Right kidney (tissue), 1 donor: ENCODE measurements at regions not wholly inside any gene's neighbourhood (a gene's known extent, or its start where the extent isn't known, plus 50 kb on each side); places are given as distances from the start of the nearest gene placed in this dataset.
A peak's percentile ranks its signal among the peaks of the same experiment; 100 is the strongest.

Experiments
- DNase-seq: peaks from one replicate; pipeline ENCODE4 v3.0.0-alpha.2; 2016

DNA sequence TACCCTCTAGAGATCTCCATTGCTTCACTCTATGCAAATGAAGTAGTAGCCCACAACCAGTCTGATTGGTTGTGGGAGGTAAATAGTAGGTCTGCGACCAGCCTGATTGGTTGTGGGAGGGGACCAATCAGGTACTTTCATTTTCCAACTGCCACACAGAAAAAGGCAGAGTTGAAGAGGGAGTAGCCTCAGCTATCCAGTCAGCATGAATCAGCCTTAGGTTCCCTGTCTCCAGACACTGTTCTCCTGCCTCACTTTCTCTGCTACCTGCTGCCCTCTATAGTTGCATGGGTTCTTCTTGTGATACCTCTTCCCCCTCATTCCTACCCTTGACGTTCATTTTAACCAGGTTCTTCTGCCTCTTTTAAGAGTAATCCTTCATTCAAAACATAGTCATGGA is 114.5 kb upstream of the LYZL1 start:
- DNase-seq: no peak

DNA sequence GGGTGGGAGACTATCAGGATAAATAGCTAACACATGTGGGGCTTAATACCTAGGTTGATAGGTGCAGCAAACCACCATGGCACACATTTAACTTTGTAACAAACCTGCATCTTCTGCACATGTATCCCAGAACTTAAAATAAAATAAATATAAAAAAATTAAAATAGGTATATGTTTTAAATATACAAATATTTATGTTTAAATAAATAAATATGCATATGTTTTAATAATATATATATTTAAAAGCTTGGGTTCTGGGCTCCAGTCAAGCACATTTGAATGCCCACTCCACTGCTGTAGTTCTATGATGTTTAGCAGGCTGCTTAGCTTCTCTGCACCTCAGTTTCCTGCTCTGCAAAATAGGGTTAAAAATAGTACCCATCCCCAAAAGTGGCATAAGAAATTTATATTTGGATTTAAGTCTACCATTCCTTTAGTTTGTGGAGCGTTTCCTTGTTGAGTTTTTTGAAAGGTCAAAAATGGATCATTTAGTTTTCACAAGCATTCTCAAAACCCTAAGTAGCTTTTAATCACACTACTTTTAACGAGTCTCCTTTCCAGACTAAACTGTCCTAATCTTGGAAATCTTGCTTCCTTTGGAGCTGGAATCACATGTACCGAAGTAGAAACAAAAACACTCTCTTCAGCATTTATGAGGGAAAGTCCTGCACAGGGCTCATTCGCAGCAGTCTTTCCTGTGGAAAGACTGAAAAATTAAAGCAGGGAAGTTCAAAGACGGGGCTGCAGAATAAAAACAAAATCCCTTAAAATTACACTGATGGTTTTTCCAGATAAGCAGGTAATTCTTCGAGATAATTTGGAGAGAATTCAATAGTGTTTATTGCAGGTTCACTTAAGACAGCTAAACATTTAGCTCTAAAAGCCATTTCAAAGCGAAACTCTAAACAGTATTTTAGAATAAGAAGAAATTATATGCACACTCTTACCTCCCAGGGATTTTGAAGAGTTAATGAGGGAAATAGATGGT is 111.7 kb upstream of the LYZL1 start:
- DNase-seq: no peak

DNA sequence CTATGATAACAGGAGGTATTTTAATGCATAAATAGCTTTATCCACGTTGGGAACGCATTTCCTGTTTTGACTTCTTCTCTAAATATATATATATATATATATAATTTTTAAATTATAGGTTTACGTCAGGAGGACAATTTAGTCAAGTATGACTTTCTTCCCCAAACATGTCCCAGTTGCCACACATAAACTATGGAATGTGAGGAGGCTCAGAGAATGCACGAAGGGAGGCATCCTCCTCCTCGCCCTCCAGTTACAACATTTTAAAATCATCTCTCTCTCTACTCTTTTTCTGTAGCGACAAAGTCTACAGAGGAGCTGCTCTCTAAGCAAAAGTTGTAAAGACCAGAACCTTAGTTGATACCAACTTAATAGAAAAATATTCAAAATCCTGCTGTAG is 106.9 kb upstream of the LYZL1 start:
- no peak for DNase-seq

DNA sequence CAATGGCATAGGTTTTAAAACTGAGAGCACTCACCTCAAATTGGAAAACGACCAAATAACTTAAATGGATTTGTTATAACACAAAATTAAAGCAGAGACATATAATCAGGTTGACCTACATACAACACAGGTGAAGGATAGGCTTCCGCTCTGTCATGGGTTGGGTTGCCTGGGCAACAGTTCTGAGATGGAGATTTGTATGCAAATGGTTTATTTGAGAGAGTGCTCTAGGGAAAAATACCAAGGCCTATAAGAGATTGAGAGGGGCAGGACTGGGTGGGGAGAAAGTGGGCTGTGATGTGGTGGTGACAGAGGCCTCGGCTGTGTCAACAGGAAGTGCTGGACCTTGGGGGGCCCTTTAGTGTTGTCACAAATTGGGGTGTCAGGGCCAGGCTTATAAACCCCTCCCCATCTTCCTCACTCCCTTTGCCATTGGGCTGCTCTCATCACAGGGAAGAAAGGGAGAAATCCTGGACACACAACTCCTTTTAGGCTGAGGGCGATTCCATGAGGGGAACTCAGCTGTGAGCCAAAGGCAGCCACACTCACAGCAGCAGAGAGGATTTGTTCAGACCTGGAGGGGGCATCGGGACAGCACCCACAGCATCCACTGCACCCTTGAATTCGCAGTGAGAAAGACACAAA is 105.4 kb upstream of the LYZL1 start:
- no peak for DNase-seq

DNA sequence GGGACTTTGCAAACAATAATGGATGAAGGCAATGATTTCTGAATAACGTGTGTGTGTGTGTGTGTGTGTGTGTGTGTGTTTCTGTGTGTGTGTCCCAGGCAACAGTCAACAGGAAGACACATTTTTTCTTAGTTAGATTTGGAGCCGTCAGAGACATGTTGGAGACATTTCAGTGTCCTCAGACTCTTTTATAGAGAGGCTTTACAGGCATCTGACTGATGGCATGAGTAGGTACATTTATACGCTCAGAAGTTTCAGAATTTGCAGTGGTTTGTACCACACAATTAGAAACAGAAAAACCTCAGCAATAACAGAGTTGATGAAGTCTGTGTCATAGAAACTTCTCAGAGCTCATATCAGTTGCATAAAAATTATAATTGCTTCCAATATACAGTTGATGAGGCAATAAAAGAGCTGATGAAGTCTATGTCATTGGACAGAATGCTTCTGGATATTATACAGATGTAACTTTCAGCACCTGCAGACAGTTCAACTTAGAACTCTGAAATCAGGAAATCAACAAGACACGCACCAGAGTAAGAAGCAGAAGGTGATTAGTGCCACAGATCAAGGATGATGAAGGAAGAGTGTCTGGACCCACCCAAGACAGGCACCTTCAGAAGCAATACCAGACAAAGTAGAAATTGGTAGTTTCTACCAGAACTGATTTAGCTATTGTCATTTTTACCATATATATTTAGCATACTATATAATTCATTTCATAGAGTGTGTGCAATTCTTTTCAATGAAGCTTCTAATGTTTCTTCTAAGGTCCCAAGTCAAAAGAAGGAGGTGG is 104.5 kb upstream of the LYZL1 start:
- DNase-seq: no peak

DNA sequence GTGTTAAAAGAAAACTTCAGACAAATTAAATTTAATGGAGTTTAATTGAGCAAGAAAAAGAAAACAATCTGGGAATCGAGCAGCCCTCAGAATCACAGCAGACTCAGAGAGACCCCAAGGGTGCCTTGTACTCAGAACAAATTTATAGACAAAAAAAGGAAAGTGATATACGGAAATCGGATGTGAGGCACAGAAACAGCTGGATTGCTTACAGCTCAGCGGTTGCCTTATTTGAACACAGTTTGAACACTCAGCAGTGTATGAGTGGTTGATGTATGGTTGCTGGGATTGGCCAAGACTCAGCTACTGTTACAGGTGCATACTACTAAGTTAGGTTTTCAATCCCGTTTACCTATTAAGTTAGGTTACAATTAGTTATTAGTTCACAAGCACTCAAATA is 103.8 kb upstream of the LYZL1 start:
- no peak for DNase-seq

DNA sequence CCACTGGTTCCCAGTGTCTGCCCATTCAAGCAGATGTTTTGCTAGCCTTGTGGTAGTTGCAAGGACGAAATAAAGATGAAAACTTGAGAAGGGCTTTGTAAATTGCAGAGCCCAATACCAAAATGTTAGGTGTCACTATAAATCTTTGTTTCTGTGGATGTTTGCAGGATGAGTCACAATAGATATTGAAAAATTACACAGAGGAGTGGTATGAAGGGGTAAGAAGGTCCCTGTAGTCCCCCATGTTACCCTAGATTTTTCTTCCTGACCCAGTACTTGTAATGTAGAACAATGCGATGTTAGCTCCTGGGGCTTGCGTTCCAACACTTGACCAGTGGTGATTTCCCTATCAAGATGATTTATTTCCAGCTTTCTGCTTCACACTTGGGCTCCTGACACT is 102.6 kb upstream of the LYZL1 start:
- no peak for DNase-seq

DNA sequence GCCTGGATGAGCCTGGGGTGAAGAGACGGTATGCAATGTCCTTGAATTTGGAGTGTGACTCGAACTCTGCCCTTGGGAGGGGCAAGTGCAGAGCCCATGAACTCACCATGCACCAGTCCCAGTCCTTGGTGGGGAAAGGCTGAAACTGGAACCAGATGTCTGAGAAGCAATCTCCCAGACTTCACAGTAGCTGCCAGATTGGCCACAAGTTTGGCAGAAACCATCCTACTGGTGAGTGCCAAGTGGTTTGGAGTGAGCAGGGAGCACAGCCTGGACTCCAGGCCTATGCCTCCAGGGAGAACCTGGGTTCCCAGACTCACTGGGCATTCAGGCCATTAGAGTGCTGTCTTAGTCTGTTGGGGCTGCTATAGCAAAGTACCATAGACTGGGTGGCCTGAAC is 99.6 kb upstream of the LYZL1 start:
- DNase-seq: no peak

DNA sequence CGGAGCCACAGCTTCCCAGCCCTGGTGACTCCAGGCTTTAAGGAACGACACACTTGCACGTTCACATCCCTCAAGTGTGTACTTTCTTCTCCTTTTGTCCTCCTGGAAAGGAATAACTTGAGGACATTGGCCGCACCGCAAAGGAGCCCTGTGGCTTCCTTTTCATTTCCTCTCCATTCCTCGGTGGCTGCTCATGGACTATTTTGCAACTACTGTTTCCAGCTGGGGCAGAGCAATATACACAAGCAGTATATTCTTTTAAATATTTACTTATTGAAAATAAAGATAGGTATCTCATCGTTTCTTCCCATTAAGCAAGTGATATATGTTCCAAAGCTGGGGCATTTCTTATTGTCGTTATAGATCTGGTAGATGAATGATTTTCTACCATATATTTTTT is 97.2 kb upstream of the LYZL1 start:
- no peak for DNase-seq

DNA sequence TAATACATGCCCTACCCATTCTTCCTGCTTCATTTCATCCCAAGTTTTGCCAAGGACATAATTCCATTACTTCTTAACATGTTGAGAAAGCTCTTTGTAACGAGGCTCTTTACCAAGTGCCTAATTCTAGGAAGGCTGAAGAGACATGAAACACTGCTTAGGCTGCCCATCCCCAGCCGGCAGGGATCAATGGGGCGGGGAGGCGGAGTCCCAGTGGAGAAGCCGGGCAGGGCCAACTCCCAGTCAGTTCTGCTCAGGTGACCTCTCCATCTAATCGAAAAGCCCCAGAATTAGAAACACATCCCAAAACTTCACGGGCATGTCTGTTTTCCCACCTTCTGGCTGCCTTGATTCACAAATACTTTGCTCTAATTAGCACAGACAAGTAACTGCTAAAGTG is 89.5 kb upstream of the LYZL1 start:
- no peak for DNase-seq

DNA sequence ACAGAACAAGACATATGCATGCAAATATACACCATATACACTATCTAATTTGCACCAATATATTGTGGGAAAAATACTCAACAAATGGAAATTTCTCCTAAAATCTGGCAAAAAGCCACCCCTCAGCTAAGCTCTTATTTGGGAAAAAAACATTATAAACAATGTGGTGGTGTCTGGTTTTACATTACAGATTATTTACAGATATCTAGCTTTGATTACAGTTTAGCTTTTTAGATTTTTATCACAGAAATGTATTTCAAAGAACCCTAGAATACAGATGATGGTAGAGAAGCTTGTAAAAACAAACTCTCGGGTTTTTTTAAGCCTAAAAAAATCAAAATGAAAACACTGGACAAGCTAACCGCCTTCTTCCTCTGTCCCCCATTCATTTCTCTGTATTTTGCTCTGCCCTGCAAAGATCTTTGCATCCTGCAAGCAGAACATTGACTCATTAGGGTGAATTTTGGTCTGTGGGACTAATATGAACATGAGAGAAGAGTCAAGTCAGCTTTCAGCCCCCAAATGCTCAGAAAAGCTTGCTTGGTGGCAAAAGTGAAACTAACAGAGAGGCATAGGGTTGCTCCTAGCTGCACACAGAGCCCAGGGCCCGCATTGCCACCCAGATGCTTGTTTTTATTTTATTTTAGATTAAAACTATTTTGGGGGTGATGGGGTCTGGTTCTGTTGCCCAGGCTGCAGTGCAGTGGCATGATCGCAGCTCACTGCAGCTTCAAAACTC is 88.8 kb upstream of the LYZL1 start:
- DNase-seq: no peak

DNA sequence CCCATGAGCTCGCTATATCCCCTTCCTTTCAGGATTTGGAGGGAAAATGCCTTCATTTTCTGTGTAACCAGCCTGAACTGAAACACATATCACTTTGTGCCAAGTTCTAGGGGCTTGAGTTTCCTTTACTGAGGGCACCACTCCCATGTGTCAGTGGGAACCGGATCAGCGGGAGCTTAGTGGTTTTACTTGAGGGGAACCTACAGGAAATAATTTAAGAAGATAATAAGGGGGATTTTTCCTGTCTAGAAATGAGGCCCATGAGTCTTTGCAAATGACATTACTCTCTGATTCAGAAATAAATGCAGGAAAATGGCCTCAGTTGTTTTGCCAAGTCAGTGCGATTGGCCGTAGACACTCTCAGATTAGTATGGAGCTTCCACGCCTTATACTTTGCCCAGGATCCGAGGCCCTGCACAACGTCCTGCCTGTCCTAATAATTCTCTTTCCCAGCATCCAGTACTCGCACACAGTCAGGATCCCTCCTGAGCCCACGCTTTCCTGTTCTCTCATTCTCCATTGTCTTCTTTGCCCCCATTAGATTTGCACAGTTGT is 86.4 kb upstream of the LYZL1 start:
- no peak for DNase-seq

DNA sequence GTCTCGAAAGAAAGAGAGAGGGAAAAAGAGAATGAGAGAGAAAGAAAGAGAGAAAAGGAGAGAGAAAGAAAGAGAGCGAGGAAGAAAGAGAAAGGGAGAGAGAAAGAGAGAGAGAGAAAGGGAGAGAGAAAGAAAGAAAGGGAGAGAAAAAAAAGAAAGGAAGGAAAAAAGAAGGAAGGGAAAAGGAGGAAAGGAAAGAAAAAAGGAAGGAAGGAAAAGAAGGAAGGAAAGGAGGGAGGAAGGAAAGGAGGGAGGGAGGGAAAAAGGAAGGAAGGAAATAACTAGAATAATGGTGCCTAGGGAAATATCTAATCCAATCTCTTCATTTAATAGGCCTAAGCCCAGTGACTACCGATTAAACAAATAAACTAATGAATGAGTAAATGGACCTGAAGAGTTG is 85.4 kb upstream of the LYZL1 start:
- no peak for DNase-seq

DNA sequence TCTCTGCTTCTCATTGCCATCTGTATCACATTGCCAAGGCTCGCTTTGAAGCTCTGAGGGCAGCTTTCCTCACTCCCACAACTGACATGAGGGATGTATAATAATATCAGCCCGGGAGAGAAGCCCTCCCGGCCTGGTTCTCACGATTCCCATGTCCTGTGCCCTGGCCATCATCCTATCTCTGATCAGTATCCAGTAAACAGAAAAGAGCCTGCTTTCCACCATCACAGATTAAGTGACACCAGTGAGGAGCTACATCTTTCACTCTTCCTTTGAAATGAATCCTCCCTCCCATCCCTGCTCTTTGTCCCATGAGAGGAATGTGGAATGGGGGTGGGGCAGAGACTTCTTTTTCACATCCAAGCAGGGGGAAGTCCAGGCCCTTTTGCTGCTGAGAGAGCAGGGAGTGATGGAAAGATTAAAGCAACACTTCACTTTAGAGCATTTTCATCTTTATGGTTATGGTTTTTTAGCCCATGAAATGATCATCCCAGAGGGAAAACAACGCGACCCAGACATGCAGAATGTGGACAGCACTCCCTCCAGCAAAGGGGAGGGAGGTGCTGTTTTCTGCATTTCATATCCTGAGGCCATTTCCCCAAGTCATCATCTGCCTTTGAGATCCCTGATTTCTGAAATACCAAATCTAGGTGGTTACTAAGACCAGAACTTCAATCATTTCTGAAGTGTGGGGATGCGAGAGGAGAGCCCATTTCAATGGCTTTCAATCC is 84.6 kb upstream of the LYZL1 start:
- peak; percentile 46 for DNase-seq

DNA sequence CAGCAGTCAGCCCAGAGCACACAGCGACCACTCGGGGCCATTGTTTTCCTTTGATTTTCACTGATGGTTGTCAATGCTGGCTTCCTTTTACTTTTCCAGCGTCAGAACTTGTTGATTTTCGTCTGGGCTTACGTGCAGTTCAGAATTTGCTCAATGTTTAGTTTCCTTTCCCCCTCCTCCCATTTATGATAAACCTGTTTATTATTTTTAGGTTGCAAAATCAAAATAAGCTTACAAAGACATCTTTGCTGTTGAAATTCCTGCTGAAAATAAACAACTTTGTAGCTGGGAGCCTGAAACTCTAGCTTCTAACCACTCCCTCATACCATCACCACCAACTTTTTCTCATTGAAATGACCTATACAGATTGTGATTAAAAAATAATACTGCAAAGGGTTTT is 83.1 kb upstream of the LYZL1 start:
- DNase-seq: no peak

DNA sequence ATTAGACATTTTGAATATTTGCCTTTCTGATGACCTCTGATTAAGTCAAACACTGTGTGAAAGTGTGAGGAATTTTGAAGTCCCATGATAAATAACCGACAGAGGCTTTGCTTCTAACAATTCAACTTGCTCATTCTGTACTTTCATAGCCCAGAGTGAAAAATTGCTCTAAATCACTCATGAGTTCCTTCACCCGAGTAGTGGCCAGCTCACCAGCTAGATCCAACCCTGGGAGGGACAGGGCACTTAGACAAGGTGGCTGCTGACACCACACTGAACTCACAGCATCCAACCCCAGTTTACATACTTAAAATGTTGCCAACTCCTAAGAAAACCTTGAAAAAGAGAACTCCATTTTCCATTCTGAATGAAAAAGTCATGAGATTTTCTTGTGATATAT is 80.0 kb upstream of the LYZL1 start:
- DNase-seq: no peak

DNA sequence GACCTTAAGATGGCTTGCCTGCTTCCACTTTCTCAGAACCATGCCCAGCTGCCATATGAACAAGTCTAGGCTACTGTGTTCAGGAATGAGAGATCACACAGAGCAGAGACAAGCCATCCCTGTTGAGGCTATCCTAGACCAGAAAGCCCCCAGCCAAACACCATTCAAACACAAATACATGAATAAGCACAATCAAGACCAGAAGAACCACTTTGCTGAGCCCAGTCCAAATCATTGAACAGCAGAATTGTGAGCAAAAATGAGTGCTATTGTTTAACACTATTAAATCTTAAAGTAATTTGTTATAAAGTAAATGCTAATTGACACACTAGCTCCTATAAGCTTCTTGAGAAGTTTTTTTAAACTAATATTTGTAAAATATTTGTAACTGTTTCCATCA is 79.0 kb upstream of the LYZL1 start:
- DNase-seq: no peak

DNA sequence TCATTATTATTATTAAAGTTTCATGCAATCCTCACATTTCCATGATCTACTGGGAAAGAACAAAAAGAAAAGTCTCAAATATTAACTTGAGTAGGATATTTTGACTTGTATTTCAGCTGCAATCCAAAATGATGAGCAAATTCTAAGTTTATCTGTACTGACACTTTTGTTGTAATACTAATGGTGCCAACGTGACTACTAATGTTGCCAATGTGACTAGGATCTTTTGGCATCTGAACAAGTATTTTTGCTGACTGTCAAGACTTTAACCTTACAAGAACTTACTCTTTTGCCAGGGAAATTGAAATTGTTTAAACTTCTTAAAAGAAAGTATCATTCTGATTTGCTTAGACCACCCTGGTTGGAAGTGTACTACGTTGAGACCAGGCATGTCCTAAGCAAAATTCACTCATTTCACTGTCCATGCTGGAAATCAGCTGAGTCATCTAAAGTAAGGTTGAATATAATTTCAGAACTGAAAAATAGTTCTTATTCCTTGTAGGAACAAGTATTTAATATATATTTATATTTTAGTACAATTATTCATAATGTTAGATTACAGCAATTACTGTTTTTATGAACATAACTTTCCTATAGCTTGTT is 78.5 kb upstream of the LYZL1 start:
- DNase-seq: no peak

DNA sequence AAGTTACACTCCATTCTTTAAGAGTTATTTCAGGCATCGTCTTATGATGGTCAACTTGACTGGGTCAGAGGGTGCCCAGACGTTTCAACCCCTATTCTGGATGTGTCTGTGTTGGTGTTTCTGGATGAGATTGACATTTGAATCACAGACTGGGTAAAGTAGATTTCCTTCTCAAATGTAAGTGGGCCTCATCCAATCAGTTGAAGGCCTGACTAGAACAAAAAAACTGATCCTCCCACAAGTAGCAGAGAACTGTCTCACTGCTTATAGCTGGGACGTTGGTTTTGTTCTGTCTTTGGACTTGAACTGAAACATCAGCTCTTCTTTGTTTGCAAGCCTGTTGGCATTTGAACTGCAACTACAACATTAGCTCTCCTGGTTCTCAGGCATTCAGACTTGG is 76.3 kb upstream of the LYZL1 start:
- no peak for DNase-seq

DNA sequence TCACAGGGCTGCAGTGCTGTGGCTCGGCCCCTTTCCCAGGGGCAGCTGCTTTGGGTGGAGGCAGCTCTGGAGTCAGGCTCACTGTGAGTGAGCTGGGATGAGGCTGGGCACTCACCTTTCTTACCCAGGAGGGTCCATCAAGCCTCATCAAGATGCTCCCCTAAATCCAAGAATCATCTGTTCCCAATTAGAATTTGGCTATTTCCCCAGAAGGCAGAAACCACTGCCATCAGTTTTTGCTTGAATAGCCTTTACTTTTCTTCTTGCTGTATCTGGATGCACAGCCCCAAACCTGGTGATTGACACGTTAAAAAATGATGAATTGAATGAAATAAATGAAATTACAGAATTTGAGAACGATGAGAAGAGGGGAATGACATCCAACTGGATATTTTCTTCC is 74.3 kb upstream of the LYZL1 start:
- DNase-seq: no peak

DNA sequence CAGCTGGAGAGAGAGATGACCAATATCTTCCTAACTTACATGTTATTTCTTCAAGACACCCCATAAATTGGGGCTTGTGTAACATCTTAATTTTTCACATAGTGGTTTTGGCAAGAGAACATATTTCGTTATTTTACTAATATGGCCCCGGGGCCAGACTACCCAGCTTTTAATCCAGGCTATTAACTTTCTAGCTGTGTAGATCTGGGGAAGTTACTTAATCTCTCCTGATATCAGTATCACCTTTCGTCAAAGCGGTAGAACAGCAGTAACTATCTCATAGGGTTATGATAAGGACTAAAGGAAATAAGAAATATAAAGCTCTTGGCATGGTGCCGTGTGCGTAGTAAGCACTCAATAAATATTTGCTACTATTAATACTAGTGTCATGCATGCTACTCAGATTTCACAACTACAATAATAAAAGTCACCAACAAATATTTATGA is 71.6 kb upstream of the LYZL1 start:
- DNase-seq: no peak
